Endothelial cell (in vitro differentiated cells): ENCODE measurements at regions not wholly inside any gene's neighbourhood (a gene's known extent, or its start where the extent isn't known, plus 50 kb on each side); places are given as distances from the start of the nearest gene placed in this dataset.

ENCODE experiments used
- DNase-seq: peaks from one replicate; pipeline ENCODE4 v3.0.0; 2021; ENCODE audit warnings: low spot score
- H3K27ac Mint-ChIP-seq: one replicate; pipeline ENCODE4 v1.8.0; 2021; ENCODE audit warnings: mixed read lengths, inconsistent platforms; ENCODE audit not compliant: unreplicated experiment
- H3K27me3 Mint-ChIP-seq: one replicate; pipeline ENCODE4 v1.8.0; 2021; ENCODE audit warnings: mild to moderate bottlenecking, moderate library complexity, mixed read lengths, inconsistent platforms; ENCODE audit not compliant: unreplicated experiment
- H3K36me3 Mint-ChIP-seq: one replicate; pipeline ENCODE4 v1.8.0; 2021; ENCODE audit warnings: mild to moderate bottlenecking, low read depth, mixed read lengths, inconsistent platforms; ENCODE audit not compliant: unreplicated experiment
- H3K4me1 Mint-ChIP-seq: one replicate; pipeline ENCODE4 v1.8.0; 2021; ENCODE audit warnings: mild to moderate bottlenecking, mixed read lengths, inconsistent platforms; ENCODE audit not compliant: unreplicated experiment
- H3K4me3 Mint-ChIP-seq: one replicate; pipeline ENCODE4 v1.8.0; 2021; ENCODE audit warnings: mild to moderate bottlenecking, mixed read lengths, inconsistent platforms; ENCODE audit not compliant: unreplicated experiment
- H3K9me3 Mint-ChIP-seq: one replicate; pipeline ENCODE4 v1.8.0; 2021; ENCODE audit warnings: mixed read lengths, inconsistent platforms; ENCODE audit not compliant: unreplicated experiment
- TF ChIP-seq, protein P1 (sequence below): fragments of 200-600 bp; sonication (generic); IDR thresholded peaks from one replicate; pipeline ENCODE4 v1.5.0; 2021; ENCODE audit warnings: antibody characterized with exemption; ENCODE audit not compliant: unreplicated experiment

DNA sequence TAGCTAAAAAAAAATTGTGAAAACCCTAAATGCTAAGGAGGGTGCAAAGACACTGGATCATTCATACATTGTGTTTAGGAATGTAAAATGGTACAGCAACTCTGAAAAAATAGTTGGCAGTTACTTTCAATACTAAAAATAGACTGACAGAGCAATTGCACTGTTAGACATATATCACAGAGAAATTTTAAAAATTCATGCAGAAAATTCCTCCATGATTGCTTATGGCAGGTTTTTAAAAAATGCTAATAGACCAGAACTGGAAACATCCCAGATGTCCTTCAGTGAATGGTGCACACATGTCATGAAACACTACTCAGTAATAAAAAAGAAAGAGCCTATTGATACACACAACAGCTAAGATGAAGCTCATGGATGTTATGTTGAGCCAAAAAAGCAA, 349.8 kb upstream of the DAB2 start:
- no peaks in the 10 kb centered on the region for H3K9me3 Mint-ChIP-seq
- H3K27ac Mint-ChIP-seq, result no peak overlapping the region
- no peaks in the 10 kb centered on the region for H3K27me3 Mint-ChIP-seq

DNA sequence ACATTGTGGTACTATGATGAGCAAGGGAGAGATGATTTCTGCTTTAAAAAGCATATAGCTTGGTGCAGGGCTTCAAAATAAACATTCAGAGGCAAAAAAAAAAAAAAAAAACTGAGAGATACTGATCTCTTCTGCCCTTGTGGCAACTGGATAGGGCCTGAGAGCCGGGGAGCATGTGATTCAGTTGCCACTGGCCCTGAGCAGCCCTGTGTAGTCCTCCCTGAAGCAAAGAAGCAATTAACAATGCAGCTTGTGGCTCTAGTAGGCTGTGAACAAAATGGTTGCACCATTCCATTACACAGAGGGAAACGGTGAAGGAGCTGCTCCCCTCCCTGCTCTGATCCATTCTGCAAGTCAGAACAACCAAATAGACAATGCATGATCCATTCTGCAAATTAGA, 347.5 kb upstream of the DAB2 start:
- no peak for DNase-seq
- Mint-ChIP-seq H3K36me3 (no peaks in the 10 kb centered on the region), H3K4me3 (no peak overlapping the region), H3K27ac (no peak overlapping the region), H3K9me3 (no peaks in the 10 kb centered on the region), H3K4me1 (no peaks in the 10 kb centered on the region), H3K27me3 (no peaks in the 10 kb centered on the region)
- TF ChIP-seq, protein P1, sequence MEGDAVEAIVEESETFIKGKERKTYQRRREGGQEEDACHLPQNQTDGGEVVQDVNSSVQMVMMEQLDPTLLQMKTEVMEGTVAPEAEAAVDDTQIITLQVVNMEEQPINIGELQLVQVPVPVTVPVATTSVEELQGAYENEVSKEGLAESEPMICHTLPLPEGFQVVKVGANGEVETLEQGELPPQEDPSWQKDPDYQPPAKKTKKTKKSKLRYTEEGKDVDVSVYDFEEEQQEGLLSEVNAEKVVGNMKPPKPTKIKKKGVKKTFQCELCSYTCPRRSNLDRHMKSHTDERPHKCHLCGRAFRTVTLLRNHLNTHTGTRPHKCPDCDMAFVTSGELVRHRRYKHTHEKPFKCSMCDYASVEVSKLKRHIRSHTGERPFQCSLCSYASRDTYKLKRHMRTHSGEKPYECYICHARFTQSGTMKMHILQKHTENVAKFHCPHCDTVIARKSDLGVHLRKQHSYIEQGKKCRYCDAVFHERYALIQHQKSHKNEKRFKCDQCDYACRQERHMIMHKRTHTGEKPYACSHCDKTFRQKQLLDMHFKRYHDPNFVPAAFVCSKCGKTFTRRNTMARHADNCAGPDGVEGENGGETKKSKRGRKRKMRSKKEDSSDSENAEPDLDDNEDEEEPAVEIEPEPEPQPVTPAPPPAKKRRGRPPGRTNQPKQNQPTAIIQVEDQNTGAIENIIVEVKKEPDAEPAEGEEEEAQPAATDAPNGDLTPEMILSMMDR, result no peak

More for the DNA sequence above, 349.8 kb upstream of the DAB2 start:
- H3K36me3 Mint-ChIP-seq, result no peaks in the 10 kb centered on the region
- DNase-seq, result no peak
- no peak overlapping the region for H3K4me3 Mint-ChIP-seq
- TF ChIP-seq, protein P1, result no peak
- no peaks in the 10 kb centered on the region for H3K4me1 Mint-ChIP-seq

DNA sequence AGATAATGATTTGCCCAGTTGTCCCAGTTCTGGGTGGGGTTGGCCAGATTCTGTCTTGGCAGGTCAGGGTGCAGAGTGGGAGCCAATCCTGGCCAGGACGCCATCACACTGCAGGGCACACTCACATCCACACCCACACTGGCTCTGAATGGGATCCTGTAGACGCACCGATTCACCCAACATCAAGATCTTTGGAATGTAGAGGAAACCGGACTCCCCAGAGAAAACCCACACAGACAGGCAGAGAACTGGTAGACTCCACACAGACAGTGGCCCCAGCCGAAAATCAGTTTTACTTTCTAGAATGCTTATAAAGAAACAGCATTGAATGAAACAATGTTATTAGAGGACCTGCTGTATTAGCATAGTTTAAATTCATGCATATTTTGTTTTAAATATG, 343.1 kb upstream of the DAB2 start:
- Mint-ChIP-seq H3K4me3 (no peak overlapping the region), H3K4me1 (no peaks in the 10 kb centered on the region), H3K9me3 (no peaks in the 10 kb centered on the region), H3K27me3 (no peaks in the 10 kb centered on the region), H3K27ac (no peak overlapping the region), H3K36me3 (no peaks in the 10 kb centered on the region)
- TF ChIP-seq, protein P1, result no peak
- DNase-seq, result no peak

DNA sequence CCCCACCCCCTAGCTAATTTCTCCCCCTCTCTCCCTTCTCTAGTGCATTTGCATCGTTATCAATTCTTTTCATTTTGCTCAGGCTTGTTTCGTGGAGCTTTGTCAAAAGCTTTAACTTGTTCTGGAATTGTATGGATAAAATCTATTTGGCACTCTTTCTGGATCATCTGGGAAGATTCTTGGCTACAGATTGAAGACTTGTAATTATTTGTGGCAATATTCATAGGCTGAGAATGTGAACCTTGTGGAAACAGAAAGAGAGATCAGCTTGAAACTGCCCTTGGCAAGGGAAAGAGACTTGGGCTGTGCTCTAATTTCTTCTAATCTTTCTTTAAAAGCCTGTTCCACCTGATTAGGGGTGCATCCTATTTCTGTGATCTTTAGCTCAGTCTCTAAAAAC, 340.6 kb upstream of the DAB2 start:
- Mint-ChIP-seq H3K4me3 (no peak overlapping the region), H3K9me3 (no peaks in the 10 kb centered on the region), H3K27me3 (no peaks in the 10 kb centered on the region), H3K27ac (no peak overlapping the region), H3K36me3 (no peaks in the 10 kb centered on the region), H3K4me1 (no peaks in the 10 kb centered on the region)
- TF ChIP-seq, protein P1, result no peak
- no peak for DNase-seq

DNA sequence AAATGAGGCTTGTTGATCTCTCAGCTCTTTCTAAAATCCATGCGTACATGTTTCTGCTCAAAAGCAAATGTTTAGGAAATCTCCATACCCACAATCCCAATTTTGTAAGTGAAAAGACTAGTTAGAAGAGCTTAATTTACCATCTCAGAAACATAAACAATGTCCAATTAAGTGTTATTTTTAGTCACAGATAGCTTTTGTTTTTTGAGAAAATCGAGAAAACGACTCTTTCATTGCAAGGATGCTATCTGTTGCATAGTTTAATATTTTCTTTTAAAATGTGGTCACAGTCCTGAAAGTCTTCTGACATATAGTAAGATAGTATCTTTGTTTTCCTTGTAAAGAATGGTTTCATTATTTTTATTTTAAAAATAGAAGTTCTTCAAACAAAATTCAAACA, 338.0 kb upstream of the DAB2 start:
- DNase-seq, result no peak
- Mint-ChIP-seq H3K4me1 (no peaks in the 10 kb centered on the region), H3K9me3 (no peaks in the 10 kb centered on the region)

More for the DNA sequence above, 338.0 kb upstream of the DAB2 start:
- no peak overlapping the region for H3K4me3 Mint-ChIP-seq
- no peak overlapping the region for H3K27ac Mint-ChIP-seq
- H3K36me3 Mint-ChIP-seq, result no peaks in the 10 kb centered on the region
- TF ChIP-seq, protein P1, result no peak
- H3K27me3 Mint-ChIP-seq, result no peaks in the 10 kb centered on the region
